Upper lobe of right lung (tissue), 1 donor: ENCODE measurements at regions not wholly inside any gene's neighbourhood (a gene's known extent, or its start where the extent isn't known, plus 50 kb on each side); places are given as distances from the start of the nearest gene placed in this dataset.
"Not testable (repeated sequence)": the region's sequence is repeated elsewhere in the genome, so short reads cannot be mapped to it uniquely, and the experiment has no call there.

Experiments used
- ATAC-seq: fragments of 200-7000 bp; cut with Tn5 transposase; one replicate; pipeline ENCODE4 v1.9.1; 2020; ENCODE audit warnings: mild to moderate bottlenecking, moderate library complexity
- DNase-seq: peaks from one replicate; pipeline ENCODE4 v3.0.0-alpha.2; 2020
- H3K27ac ChIP-seq: fragments of 200-600 bp; one replicate; pipeline ENCODE4 v1.8.0; 2022
- H3K27me3 ChIP-seq: fragments of 200-600 bp; one replicate; pipeline ENCODE4 v1.8.0; 2022; ENCODE audit warnings: mild to moderate bottlenecking
- H3K36me3 ChIP-seq: fragments of 200-600 bp; one replicate; pipeline ENCODE4 v1.8.0; 2022
- H3K4me1 ChIP-seq: fragments of 200-600 bp; one replicate; pipeline ENCODE4 v1.8.0; 2022
- H3K4me3 ChIP-seq: fragments of 200-600 bp; one replicate; pipeline ENCODE4 v1.8.0; 2022; ENCODE audit warnings: mild to moderate bottlenecking
- H3K9me3 ChIP-seq: fragments of 200-600 bp; one replicate; pipeline ENCODE4 v1.8.0; 2022
- intact Hi-C: fragments of 100-400 bp; cut with DNase I; formaldehyde crosslinking; loops from one replicate; pipeline ENCODE4 v1.11.0; 2022
- TF ChIP-seq, protein P1 (sequence below): fragments of 200-600 bp; IDR thresholded peaks from one replicate; pipeline ENCODE4 v1.8.0; 2022; ENCODE audit warnings: antibody characterized with exemption
- donor health status: DM: no; HTN: yes; CAD: no; lungs with severe emphysema.

DNA sequence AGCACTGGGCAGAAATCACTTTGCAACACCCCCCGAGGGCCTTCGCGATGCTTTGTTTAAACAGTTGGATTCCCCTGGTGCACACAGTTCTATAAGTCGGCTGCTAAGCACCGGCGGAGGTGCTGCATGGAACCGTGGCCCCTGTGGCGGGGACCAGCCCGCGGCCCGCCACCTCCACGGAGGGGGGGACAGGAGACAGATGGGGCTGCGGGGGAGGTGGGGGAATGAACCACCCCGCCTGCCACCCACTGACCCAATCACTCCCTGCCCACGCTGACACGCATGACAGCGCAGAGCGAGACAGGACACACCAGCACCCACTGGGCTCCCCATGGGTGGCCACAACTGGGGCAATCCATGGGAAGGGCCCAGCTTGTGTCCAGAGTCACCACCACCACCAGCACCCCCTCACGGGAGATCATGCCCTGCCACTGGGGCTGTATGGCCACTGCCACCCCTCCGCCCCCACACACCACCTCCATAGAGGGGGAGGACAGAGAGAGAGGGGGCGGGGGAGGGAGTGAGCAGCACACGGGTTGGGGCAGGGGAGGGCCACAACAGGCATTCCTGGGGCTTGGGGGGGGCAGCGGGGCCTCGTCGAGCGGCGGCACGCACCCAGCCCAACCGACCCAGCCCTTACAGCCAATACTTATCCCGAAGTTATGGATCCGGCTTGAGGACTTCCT, 118.3 kb upstream of the ANKRD30BL start:
- intact Hi-C loops = no loop called here
- Histone ChIP-seq H3K27ac (no peak overlapping the region), H3K36me3 (no peaks in the 10 kb centered on the region), H3K4me1 (no peaks in the 10 kb centered on the region), H3K4me3 (no peak overlapping the region), H3K9me3 (no peaks in the 10 kb centered on the region), H3K27me3 (no peaks in the 10 kb centered on the region)
- peak; percentile 32 for ATAC-seq
- TF ChIP-seq, protein P1, sequence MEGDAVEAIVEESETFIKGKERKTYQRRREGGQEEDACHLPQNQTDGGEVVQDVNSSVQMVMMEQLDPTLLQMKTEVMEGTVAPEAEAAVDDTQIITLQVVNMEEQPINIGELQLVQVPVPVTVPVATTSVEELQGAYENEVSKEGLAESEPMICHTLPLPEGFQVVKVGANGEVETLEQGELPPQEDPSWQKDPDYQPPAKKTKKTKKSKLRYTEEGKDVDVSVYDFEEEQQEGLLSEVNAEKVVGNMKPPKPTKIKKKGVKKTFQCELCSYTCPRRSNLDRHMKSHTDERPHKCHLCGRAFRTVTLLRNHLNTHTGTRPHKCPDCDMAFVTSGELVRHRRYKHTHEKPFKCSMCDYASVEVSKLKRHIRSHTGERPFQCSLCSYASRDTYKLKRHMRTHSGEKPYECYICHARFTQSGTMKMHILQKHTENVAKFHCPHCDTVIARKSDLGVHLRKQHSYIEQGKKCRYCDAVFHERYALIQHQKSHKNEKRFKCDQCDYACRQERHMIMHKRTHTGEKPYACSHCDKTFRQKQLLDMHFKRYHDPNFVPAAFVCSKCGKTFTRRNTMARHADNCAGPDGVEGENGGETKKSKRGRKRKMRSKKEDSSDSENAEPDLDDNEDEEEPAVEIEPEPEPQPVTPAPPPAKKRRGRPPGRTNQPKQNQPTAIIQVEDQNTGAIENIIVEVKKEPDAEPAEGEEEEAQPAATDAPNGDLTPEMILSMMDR = no peak
- no peak for DNase-seq

DNA sequence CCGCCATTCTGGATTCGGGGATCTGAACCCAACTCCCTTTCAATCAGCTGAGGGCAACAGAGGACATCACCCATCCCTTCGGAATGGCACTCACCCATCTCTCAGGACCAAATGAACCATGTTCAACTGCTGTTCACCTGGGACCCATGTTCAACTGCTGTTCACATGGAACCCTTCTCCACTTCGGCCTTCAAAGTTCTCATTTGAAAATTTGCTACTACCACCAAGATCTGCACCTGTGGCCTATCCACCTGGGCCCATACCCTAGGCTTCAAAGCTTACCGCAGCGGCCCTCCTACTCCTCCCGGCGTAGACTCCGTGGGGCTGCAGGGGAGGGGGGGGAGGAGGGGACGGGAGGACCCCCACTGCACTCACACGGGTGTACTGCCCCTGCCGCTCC, 119.2 kb upstream of the ANKRD30BL start:
- Histone ChIP-seq H3K4me3 (no peak overlapping the region), H3K9me3 (no peaks in the 10 kb centered on the region), H3K27me3 (no peaks in the 10 kb centered on the region), H3K4me1 (no peaks in the 10 kb centered on the region), H3K27ac (no peak overlapping the region), H3K36me3 (no peaks in the 10 kb centered on the region)
- ATAC-seq (peak; percentile 24), DNase-seq (no peak)
- intact Hi-C loops = no loop called here
- TF ChIP-seq, protein P1 = no peak

DNA sequence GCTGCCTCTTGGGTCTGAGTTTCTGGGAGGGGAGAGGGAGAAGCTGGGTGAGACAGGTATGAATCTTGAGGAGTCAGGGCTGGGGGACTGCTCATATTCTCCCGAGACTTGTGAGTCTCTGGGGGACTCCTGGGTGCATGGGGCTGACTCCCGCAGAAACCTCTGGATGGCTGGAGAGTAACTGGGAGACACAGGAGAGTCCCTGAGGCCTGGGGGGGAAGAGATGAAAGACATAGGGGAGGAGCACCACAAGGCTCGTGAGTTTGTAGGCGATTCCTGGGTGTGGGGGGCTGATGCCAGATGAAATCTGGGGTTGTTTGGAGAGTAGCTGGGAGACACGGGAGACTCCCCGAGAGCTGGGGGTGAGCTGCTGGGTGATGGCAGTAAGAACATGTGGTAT, 120.4 kb upstream of the ANKRD30BL start:
- H3K9me3 ChIP-seq, ATAC-seq, H3K4me3 ChIP-seq, H3K27me3 ChIP-seq, intact Hi-C loops, H3K27ac ChIP-seq, DNase-seq, H3K4me1 ChIP-seq, H3K36me3 ChIP-seq: not testable (repeated sequence)

DNA sequence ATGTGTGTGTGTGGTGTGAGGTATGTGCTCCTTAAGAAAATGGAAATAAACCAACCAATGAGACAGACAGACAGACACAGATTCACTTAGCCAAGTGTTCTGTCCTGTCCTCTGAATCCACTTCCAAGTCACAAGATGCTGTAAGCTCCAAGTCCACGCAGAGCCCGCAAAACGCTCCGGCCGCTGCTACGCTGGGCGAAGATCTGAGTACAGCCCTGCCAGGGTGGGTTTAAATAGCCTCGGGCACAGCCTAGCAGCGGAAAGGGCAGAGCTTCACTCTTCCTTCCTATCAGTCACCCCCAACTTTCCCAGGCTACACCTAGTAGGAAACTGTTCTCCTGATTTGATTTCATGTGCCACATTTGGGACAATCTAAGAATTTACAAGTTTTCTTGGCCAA, 121.2 kb upstream of the ANKRD30BL start:
- no peaks in the 10 kb centered on the region for H3K4me1 ChIP-seq
- H3K27ac ChIP-seq = no peak overlapping the region
- H3K36me3 ChIP-seq = no peaks in the 10 kb centered on the region
- no peak for DNase-seq
- no peaks in the 10 kb centered on the region for H3K9me3 ChIP-seq
- ATAC-seq = no peak
- intact Hi-C loops = no loop called here
- H3K27me3 ChIP-seq = no peaks in the 10 kb centered on the region
- TF ChIP-seq, protein P1 = no peak
- H3K4me3 ChIP-seq = no peak overlapping the region

GRCh38 chr2:132286289-132286911, 124.6 kb upstream of the ANKRD30BL start:
- H3K27me3 ChIP-seq, ATAC-seq, H3K36me3 ChIP-seq: not testable (repeated sequence)

GRCh38 chr2:132287910-132288309, 126.2 kb upstream of the ANKRD30BL start:
- H3K36me3 ChIP-seq, H3K9me3 ChIP-seq, H3K27ac ChIP-seq, H3K4me3 ChIP-seq, intact Hi-C loops, ATAC-seq, H3K4me1 ChIP-seq, DNase-seq, H3K27me3 ChIP-seq: not testable (repeated sequence)

More at GRCh38 chr2:132286289-132286911, 124.6 kb upstream of the ANKRD30BL start:
- H3K4me3 ChIP-seq, DNase-seq, H3K27ac ChIP-seq, H3K4me1 ChIP-seq, intact Hi-C loops, H3K9me3 ChIP-seq: not testable (repeated sequence)

- H3K27me3 ChIP-seq, intact Hi-C loops, DNase-seq, H3K9me3 ChIP-seq, H3K4me1 ChIP-seq, H3K27ac ChIP-seq, H3K4me3 ChIP-seq, H3K36me3 ChIP-seq, ATAC-seq: not testable (repeated sequence)
Observed at GRCh38 chr2:132289138-132289537, 127.4 kb upstream of the ANKRD30BL start.

- H3K4me1 ChIP-seq, ATAC-seq, DNase-seq, H3K4me3 ChIP-seq, H3K27ac ChIP-seq, intact Hi-C loops, H3K27me3 ChIP-seq, H3K9me3 ChIP-seq, H3K36me3 ChIP-seq: not testable (repeated sequence)
Observed at GRCh38 chr2:132289812-132290211, 126.8 kb upstream of the GPR39 start.

DNA sequence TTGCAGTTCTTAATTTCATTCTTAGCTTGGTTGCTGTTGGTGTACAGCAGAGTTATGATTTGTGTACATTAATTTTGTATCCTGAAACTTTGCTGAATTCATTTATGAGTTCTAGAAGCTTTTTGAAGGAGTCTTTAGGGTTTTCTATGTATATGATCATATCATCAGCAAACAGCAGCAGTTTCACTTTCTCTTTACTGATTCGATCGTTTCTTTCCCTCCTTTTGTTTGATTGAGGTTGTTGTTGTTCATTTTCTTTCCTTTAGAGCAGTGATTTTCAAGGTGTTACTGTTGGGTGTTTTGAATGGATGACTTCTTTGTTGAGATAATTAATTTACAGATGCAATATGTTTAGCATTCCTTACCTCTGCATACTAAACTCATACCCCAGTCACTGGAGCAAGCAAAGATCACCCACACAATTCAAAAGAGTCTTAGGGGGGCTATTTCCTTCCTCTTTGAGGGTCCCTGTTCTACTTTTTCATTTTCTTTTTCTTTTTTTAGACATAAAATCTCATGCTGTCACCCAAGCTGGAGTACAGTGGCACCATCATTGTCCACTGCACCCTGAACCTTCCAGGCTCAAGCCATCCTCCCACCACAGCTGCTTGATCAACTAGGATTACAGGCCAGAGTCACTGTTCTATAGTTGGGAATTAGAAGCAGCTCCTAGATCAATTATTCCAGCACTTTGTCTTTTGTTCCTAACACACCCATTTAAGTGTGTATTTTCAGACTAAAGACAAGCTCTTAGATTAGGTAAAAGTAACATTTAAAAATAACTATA, 115.8 kb upstream of the GPR39 start:
- H3K4me3 ChIP-seq, H3K4me1 ChIP-seq, intact Hi-C loops, H3K27me3 ChIP-seq, ATAC-seq, H3K36me3 ChIP-seq, H3K9me3 ChIP-seq, H3K27ac ChIP-seq, DNase-seq: not testable (repeated sequence)

DNA sequence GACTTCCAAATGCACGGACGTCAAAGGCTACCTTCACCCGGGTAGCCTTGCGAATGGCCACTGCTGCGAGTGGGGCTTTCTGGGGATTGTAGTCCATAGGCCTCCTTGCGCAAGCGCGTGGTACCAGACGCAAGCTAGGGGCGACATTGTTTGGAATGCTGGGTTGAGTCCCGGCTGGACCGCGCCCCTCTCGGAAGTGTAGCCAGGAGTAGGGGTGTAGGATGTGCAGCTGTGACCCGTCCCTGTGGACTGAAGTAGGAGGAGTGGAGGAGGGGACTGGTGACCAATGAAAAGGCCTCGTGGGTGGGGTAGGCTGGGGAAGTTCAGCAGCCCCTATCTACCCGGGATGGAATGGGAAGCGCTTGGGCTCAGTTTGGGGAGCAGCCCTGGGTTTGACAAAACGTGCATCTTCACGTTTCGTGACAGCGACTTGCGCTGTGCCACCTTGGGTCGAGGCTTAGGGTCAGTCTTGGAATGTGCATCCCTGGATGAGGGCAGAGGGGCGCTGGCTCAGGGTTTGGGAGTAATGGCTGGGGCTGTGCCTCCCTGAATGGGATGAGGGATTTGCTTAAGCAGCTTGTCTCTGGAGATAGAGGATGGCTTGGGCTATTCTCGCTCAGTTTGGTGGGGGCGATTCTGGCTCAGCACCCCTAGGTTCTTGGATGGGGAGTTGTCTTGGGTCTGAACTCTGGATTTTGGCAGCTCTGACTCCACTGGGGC, 111.8 kb upstream of the GPR39 start:
- H3K4me1 ChIP-seq, H3K36me3 ChIP-seq, H3K27ac ChIP-seq, intact Hi-C loops, H3K27me3 ChIP-seq, H3K9me3 ChIP-seq: not testable (repeated sequence)
- H3K4me3 ChIP-seq = peak overlapping the region; percentile 33
- peak; percentile 97 for ATAC-seq
- DNase-seq = peak; percentile 86
